K562 (cell line): ENCODE measurements at regions not wholly inside any gene's neighbourhood (a gene's known extent, or its start where the extent isn't known, plus 50 kb on each side); places are given as distances from the start of the nearest gene placed in this dataset.

Experiments
- ATAC-seq: fragments of 200-7000 bp; cut with Tn5 transposase; 3 replicates; pipeline ENCODE4 v1.9.1; 2020; ENCODE audit warnings: moderate library complexity
- BruUV-seq: library from RNA; stranded (reverse); fragments of 400-500 nt; replicated peaks from 2 replicates; lab custom pipeline; 2021; lab: Mats Ljungman, UMichigan
- CTCF ChIA-PET: fragments of 300-600 bp; formaldehyde crosslinking; extraction: SDS; loops from one replicate; lab custom pipeline; 2021; ENCODE audit warnings: low intra/inter-chr PET ratio; lab: Yijun Ruan, JAX
- POLR2A ChIA-PET: fragments of 300-600, 350-650 bp; sonication (Branson Sonifier 250); formaldehyde crosslinking; extraction: SDS; loops from one replicate; lab custom pipeline; 2021; ENCODE audit warnings: antibody characterized with exemption, inconsistent platforms; lab: Yijun Ruan, JAX
- DNase-seq, 4 experiments: peaks; one replicate each; pipeline versions ENCODE4 v3.0.0 to v3.0.0-alpha.2; 2011 to 2018; ENCODE audit warnings: low spot score in 3 of 4, mixed read lengths in 3 of 4; ENCODE audit errors: extremely low read depth in 1 of 4
- FAIRE-seq: peaks from 2 replicates; lab custom pipeline; 2011; peaks lifted over from hg19 to GRCh38; lab: Jason Lieb, UNC
- H2AFZ ChIP-seq: 2 replicates; pipeline ENCODE4 v1.6.0; 2011; ENCODE audit warnings: low read depth, low read length, control low read depth, inconsistent platforms
- H3K27ac ChIP-seq: fragments of 200-600 bp; 3 replicates; pipeline ENCODE4 v1.8.0; 2011; ENCODE audit warnings: low read depth, mild to moderate bottlenecking, control low read depth, inconsistent platforms, low read length, moderate library complexity, mixed read lengths; ENCODE audit errors: extremely low read depth
- H3K27me3 ChIP-seq, 2 experiments: fragments of 300-600 bp in 1 of 2; 2 replicates in 1 of 2; 3 replicates in 1 of 2; pipeline versions ENCODE4 v1.6.0 to v1.8.0; 2011; ENCODE audit warnings: inconsistent platforms in 2 of 2, low read length in 2 of 2, mild to moderate bottlenecking in 1 of 2, mixed read lengths in 1 of 2, moderate library complexity in 1 of 2; ENCODE audit not compliant: control insufficient read depth in 2 of 2, insufficient read depth in 2 of 2
- H3K36me3 ChIP-seq: fragments of 300-600 bp; 3 replicates; pipeline ENCODE4 v1.8.0; 2011; ENCODE audit warnings: mild to moderate bottlenecking, low read length, inconsistent platforms; ENCODE audit not compliant: control insufficient read depth, insufficient read depth
- H3K4me1 ChIP-seq, 2 experiments: fragments of 200-600 bp in 1 of 2; replicated peaks in 1 of 2; 2 replicates in 1 of 2; 3 replicates in 1 of 2; pipeline versions ENCODE4 v1.5.1 to v1.8.0; 2011; ENCODE audit warnings: inconsistent platforms in 2 of 2, low read length in 2 of 2, mild to moderate bottlenecking in 1 of 2, mixed read lengths in 1 of 2, moderate library complexity in 1 of 2; ENCODE audit not compliant: control insufficient read depth in 2 of 2, insufficient read depth in 2 of 2
- H3K4me2 ChIP-seq: 2 replicates; pipeline ENCODE4 v1.6.1; 2011; ENCODE audit warnings: low read length, control low read depth, inconsistent platforms, mixed read lengths; ENCODE audit not compliant: insufficient read depth
- H3K4me3 ChIP-seq: fragments of 200-600 bp; sonication (generic), shearing (Covaris generic); 2 replicates; pipeline ENCODE4 v1.5.1; 2016; ENCODE audit warnings: control low read depth, inconsistent platforms
- H3K79me2 ChIP-seq: fragments of 200-600 bp; 3 replicates; pipeline ENCODE4 v1.8.0; 2011; ENCODE audit warnings: low read length, inconsistent platforms; ENCODE audit not compliant: control insufficient read depth, insufficient read depth
- H3K9ac ChIP-seq, 2 experiments: 2 replicates each; pipeline versions ENCODE4 v1.6.0 to v1.6.1; 2011; ENCODE audit warnings: low read depth in 2 of 2, low read length in 2 of 2, control low read depth in 1 of 2, inconsistent platforms in 1 of 2, mild to moderate bottlenecking in 1 of 2, mixed read lengths in 1 of 2; ENCODE audit not compliant: insufficient read depth in 1 of 2
- H3K9me1 ChIP-seq: one replicate; pipeline ENCODE4 v1.6.0; 2011; ENCODE audit warnings: inconsistent platforms, mild to moderate bottlenecking, low read length, moderate library complexity; ENCODE audit not compliant: control insufficient read depth, insufficient read depth
- H3K9me3 ChIP-seq: replicated peaks from 2 replicates; pipeline ENCODE4 v1.5.1; 2011; ENCODE audit warnings: low read depth, low read length, inconsistent platforms; ENCODE audit not compliant: control insufficient read depth, insufficient read depth
- H4K20me1 ChIP-seq: replicated peaks from 2 replicates; pipeline ENCODE4 v1.6.1; 2011; ENCODE audit warnings: low read length, inconsistent platforms, mixed read lengths; ENCODE audit not compliant: control insufficient read depth, insufficient read depth
- ARID2 ChIP-seq: fragments of 450-650 bp; IDR thresholded peaks from 2 replicates; pipeline ENCODE4 v1.6.1; 2017; ENCODE audit warnings: antibody characterized with exemption, mild to moderate bottlenecking
- CTCFL ChIP-seq: IDR thresholded peaks from 2 replicates; pipeline ENCODE4 v1.6.1; 2011; ENCODE audit warnings: borderline replicate concordance, low read depth, mild to moderate bottlenecking, moderate library complexity, low read length; ENCODE audit not compliant: insufficient read depth, poor library complexity, severe bottlenecking
- DDX20 ChIP-seq: fragments of 450-650 bp; IDR thresholded peaks from 2 replicates; pipeline ENCODE4 v1.6.1; 2016; ENCODE audit warnings: missing genetic modification characterization, low read depth, mild to moderate bottlenecking, missing compliant biosample characterization, moderate library complexity
- ILF3 ChIP-seq: fragments of 450-650 bp; IDR thresholded peaks from 2 replicates; pipeline ENCODE4 v1.6.1; 2018; ENCODE audit warnings: antibody characterized with exemption, mild to moderate bottlenecking, moderate library complexity, borderline replicate concordance
- NR4A1 ChIP-seq, 2 experiments: fragments of 250-450 bp in 1 of 2; fragments of 450-650 bp in 1 of 2; sonication (Bioruptor Pico) in 1 of 2; IDR thresholded peaks; 2 replicates each; pipeline versions ENCODE4 v1.4.0 to v1.6.1; 2016 to 2020; ENCODE audit warnings: mild to moderate bottlenecking in 2 of 2, missing compliant biosample characterization in 1 of 2, missing genetic modification characterization in 1 of 2, moderate library complexity in 1 of 2
- RBFOX2 ChIP-seq: fragments of 200-400 bp; formaldehyde crosslinking; IDR thresholded peaks from 2 replicates; pipeline ENCODE4 v1.6.1; 2017; ENCODE audit warnings: low read depth, mild to moderate bottlenecking, low read length, moderate library complexity
- SRSF7 ChIP-seq: fragments of 200-400 bp; formaldehyde crosslinking; optimal IDR thresholded peaks from 2 replicates; pipeline ENCODE3; 2017; ENCODE audit warnings: mild to moderate bottlenecking, low read depth, low read length
- ZNF12 ChIP-seq: sonication (generic); formaldehyde crosslinking; IDR thresholded peaks from 2 replicates; pipeline ENCODE4 v1.4.0; 2020; ENCODE audit warnings: mild to moderate bottlenecking, missing genetic modification reagents
- ZNF584 ChIP-seq: fragments of 200-800 bp; sonication (Bioruptor generic); IDR thresholded peaks from 2 replicates; pipeline ENCODE4 v1.6.1; 2016; ENCODE audit warnings: low read depth, mild to moderate bottlenecking, missing genetic modification characterization, missing compliant biosample characterization
- ZNF79 ChIP-seq: fragments of 250-450 bp; sonication (Bioruptor Pico); IDR thresholded peaks from 2 replicates; pipeline ENCODE4 v1.4.0; 2020; ENCODE audit warnings: low read depth, mild to moderate bottlenecking, moderate library complexity
- WGBS: fragments of 100-300 bp; shearing (Covaris generic); methylation state at CpG from one replicate; pipeline ENCODE4 v1.1.6; 2016; ENCODE audit warnings: low coverage, mixed read lengths; ENCODE audit not compliant: insufficient coverage; ENCODE audit errors: missing lambda C conversion rate; 5-methylcytosine and 5-hydroxymethylcytosine counted together
- in situ Hi-C: fragments of 300-500 bp; cut with MboI; formaldehyde crosslinking; loops from 4 replicates; pipeline ENCODE4 v1.15.0; 2018; ENCODE audit warnings: inconsistent platforms, mixed read lengths
- intact Hi-C: fragments of 100-400 bp; cut with micrococcal nuclease; formaldehyde crosslinking; loops from 2 replicates; pipeline ENCODE4 v1.14.2; 2022
- TF ChIP-seq, protein P1 (sequence below): fragments of 450-650 bp; IDR thresholded peaks from 2 replicates; pipeline ENCODE4 v1.6.1; 2018; ENCODE audit warnings: mild to moderate bottlenecking, low read depth; ENCODE audit not compliant: partially characterized antibody

DNA sequence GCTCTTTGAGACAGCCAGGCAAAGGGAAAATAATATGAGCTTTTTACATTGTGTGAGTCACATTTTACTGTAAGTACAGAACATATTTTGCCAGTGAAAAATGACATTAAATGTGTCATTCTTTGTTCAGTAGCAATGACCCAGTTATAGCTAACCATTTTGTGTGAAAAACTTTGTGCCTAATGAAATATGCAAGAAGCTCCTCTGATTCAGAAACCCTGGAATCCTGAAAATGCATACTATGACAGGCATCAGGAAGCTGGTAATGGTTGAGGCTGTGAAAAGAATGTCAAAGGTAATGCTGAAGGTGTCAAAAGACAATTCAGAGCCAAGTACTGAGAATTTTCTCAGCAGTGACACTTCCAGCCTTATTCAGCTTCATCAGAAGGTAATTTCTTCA, 549.5 kb upstream of the SMIM31 start:
- ChIA-PET CTCF (no interaction called here), POLR2A (no interaction called here)
- no peak overlapping the region for H3K4me3 ChIP-seq
- H3K27me3 ChIP-seq: no peaks in the 10 kb centered on the region
- H3K9me3 ChIP-seq: no peaks in the 10 kb centered on the region
- FAIRE-seq (no peak), ATAC-seq (no peak), DNase-seq (no peak)
- intact Hi-C loops (no loop called here), in situ Hi-C loops (no loop called here)
- no peak overlapping the region for H3K9ac ChIP-seq
- no TSS peak for BruUV-seq
- H3K79me2 ChIP-seq: no peaks in the 10 kb centered on the region
- no peaks in the 10 kb centered on the region for H3K9me1 ChIP-seq
- TF ChIP-seq ZNF584 (CRISPR knock-in tag) (no peak), ARID2 (no peak), DDX20 (tag) (no peak)
- H4K20me1 ChIP-seq: no peaks in the 10 kb centered on the region
- H3K4me1 ChIP-seq: no peaks in the 10 kb centered on the region
- no peak overlapping the region for H2AFZ ChIP-seq
- H3K36me3 ChIP-seq: no peaks in the 10 kb centered on the region
- H3K27ac ChIP-seq: no peak overlapping the region
- no peak overlapping the region for H3K4me2 ChIP-seq

DNA sequence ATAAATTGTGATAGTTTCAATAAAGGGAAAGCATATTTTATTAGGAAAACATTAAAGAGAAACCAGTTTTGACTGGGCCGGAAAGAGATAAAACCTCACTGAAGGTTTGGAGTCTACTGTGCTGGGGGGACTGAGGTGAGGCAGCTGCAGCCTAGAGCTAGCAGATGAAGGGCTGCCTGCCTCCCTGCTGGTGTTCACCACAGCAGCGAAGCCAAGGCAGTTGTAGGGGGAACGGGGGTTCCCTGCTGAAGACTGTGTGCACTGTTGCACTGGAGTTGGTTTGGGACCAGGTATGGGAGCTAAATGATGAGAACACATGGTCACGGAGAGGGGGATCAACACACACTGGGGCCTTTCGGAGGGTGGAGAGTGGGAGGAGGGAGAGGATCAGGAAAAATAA, 546.5 kb upstream of the SMIM31 start:
- ATAC-seq: no peak
- no peak overlapping the region for H3K9ac ChIP-seq
- H4K20me1 ChIP-seq: no peaks in the 10 kb centered on the region
- DNase-seq: no peak
- TF ChIP-seq CTCFL: no peak
- no peak for TF ChIP-seq RBFOX2
- TF ChIP-seq SRSF7: no peak
- no peak for TF ChIP-seq NR4A1 (CRISPR knock-in tag; IDR thresholded peaks at IDR 0.05)
- no peak for TF ChIP-seq NR4A1 (tag; IDR thresholded peaks at IDR 0.05)
- no peak for TF ChIP-seq ILF3
- no peak for TF ChIP-seq ZNF12 (CRISPR knock-in tag)
- TF ChIP-seq ZNF79: no peak
- TF ChIP-seq, protein P1, sequence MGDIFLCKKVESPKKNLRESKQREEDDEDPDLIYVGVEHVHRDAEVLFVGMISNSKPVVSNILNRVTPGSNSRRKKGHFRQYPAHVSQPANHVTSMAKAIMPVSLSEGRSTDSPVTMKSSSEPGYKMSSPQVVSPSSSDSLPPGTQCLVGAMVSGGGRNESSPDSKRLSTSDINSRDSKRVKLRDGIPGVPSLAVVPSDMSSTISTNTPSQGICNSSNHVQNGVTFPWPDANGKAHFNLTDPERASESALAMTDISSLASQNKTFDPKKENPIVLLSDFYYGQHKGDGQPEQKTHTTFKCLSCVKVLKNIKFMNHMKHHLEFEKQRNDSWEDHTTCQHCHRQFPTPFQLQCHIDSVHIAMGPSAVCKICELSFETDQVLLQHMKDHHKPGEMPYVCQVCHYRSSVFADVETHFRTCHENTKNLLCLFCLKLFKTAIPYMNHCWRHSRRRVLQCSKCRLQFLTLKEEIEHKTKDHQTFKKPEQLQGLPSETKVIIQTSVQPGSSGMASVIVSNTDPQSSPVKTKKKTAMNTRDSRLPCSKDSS: no peak
- H3K27me3 ChIP-seq: no peaks in the 10 kb centered on the region
- FAIRE-seq: no peak
- WGBS: 2% methylated on average over 4 of the region's 5 CpGs
- H3K27ac ChIP-seq: no peak overlapping the region
- intact Hi-C loops (no loop called here), in situ Hi-C loops (no loop called here)
- no peaks in the 10 kb centered on the region for H3K9me3 ChIP-seq
- no peak overlapping the region for H2AFZ ChIP-seq
- no peak overlapping the region for H3K4me2 ChIP-seq
- BruUV-seq: no TSS peak
- no peaks in the 10 kb centered on the region for H3K36me3 ChIP-seq
- H3K9me1 ChIP-seq: no peaks in the 10 kb centered on the region
- POLR2A ChIA-PET: no interaction called here
- no peaks in the 10 kb centered on the region for H3K79me2 ChIP-seq
- H3K4me3 ChIP-seq: no peak overlapping the region
- CTCF ChIA-PET: no interaction called here
- H3K4me1 ChIP-seq: no peaks in the 10 kb centered on the region
